OCI-LY1 (cell line): ENCODE measurements at regions not wholly inside any gene's neighbourhood (a gene's known extent, or its start where the extent isn't known, plus 50 kb on each side); places are given as distances from the start of the nearest gene placed in this dataset.

Experiments
- H2AFZ ChIP-seq: fragments of 200-600 bp; sonication (generic), shearing (Covaris generic); 2 replicates; pipeline ENCODE4 v1.6.0; 2014; ENCODE audit warnings: antibody characterized with exemption, mild to moderate bottlenecking, low read length
- H3F3A ChIP-seq: fragments of 200-600 bp; sonication (generic), shearing (Covaris generic); 2 replicates; pipeline ENCODE4 v1.6.0; 2014; ENCODE audit warnings: mild to moderate bottlenecking, antibody characterized with exemption, low read length, moderate library complexity; ENCODE audit not compliant: insufficient read depth
- H3K27ac ChIP-seq: fragments of 200-600 bp; sonication (generic); 2 replicates; pipeline ENCODE4 v1.5.1; 2014; ENCODE audit warnings: low read length, mixed run types, mild to moderate bottlenecking, low read depth; ENCODE audit not compliant: poor library complexity, severe bottlenecking
- H3K27me3 ChIP-seq: fragments of 200-600 bp; sonication (generic); 2 replicates; pipeline ENCODE4 v1.6.0; 2014; ENCODE audit warnings: antibody characterized with exemption, mild to moderate bottlenecking, low read length, moderate library complexity; ENCODE audit not compliant: insufficient read depth
- H3K36me3 ChIP-seq: fragments of 200-600 bp; sonication (generic); 2 replicates; pipeline ENCODE4 v1.6.1; 2014; ENCODE audit warnings: mild to moderate bottlenecking, antibody characterized with exemption, low read length, moderate library complexity, mixed read lengths; ENCODE audit not compliant: insufficient read depth
- H3K4me1 ChIP-seq: fragments of 200-600 bp; sonication (generic); 2 replicates; pipeline ENCODE4 v1.5.1; 2014; ENCODE audit warnings: mild to moderate bottlenecking, low read length, moderate library complexity; ENCODE audit not compliant: insufficient read depth, severe bottlenecking
- H3K4me2 ChIP-seq: fragments of 200-600 bp; sonication (generic), shearing (Covaris generic); 2 replicates; pipeline ENCODE4 v1.6.1; 2014; ENCODE audit warnings: low read length
- H3K4me3 ChIP-seq: fragments of 200-600 bp; sonication (generic); 2 replicates; pipeline ENCODE4 v1.5.1; 2014; ENCODE audit warnings: low read length, low read depth, mild to moderate bottlenecking, mixed read lengths; ENCODE audit not compliant: poor library complexity, severe bottlenecking
- H3K79me2 ChIP-seq: fragments of 200-600 bp; shearing (Covaris generic); 2 replicates; pipeline ENCODE4 v1.6.1; 2016; ENCODE audit warnings: mixed run types, low read length, mixed read lengths; ENCODE audit not compliant: insufficient read depth
- H3K9ac ChIP-seq: fragments of 200-600 bp; sonication (generic), shearing (Covaris generic); 2 replicates; pipeline ENCODE4 v1.6.1; 2014; ENCODE audit warnings: mild to moderate bottlenecking, low read length, mixed read lengths
- H3K9me2 ChIP-seq: fragments of 200-600 bp; sonication (generic), shearing (Covaris generic); 2 replicates; pipeline ENCODE4 v1.6.1; 2014; ENCODE audit warnings: low read depth, mild to moderate bottlenecking, low read length, mixed read lengths
- H3K9me3 ChIP-seq: fragments of 200-600 bp; shearing (Covaris generic); 2 replicates; pipeline ENCODE4 v1.6.1; 2014; ENCODE audit warnings: low read length, mixed read lengths
- H4K20me1 ChIP-seq: fragments of 200-600 bp; sonication (generic), shearing (Covaris generic); 2 replicates; pipeline ENCODE4 v1.6.0; 2016; ENCODE audit warnings: mild to moderate bottlenecking, low read length; ENCODE audit not compliant: insufficient read depth
- EZH2 ChIP-seq: fragments of 200-600 bp; sonication (generic), shearing (Covaris generic); IDR thresholded peaks from 2 replicates; pipeline ENCODE4 v1.8.0; 2017; ENCODE audit warnings: borderline replicate concordance, mixed run types, mild to moderate bottlenecking, antibody characterized with exemption, low read length, moderate library complexity, mixed read lengths
- TF ChIP-seq, protein P1 (sequence below): fragments of 200-600 bp; sonication (generic), shearing (Covaris generic); IDR thresholded peaks from 2 replicates; pipeline ENCODE4 v1.5.1; 2017; ENCODE audit warnings: mild to moderate bottlenecking, antibody characterized with exemption, low read length, moderate library complexity, mixed read lengths

DNA sequence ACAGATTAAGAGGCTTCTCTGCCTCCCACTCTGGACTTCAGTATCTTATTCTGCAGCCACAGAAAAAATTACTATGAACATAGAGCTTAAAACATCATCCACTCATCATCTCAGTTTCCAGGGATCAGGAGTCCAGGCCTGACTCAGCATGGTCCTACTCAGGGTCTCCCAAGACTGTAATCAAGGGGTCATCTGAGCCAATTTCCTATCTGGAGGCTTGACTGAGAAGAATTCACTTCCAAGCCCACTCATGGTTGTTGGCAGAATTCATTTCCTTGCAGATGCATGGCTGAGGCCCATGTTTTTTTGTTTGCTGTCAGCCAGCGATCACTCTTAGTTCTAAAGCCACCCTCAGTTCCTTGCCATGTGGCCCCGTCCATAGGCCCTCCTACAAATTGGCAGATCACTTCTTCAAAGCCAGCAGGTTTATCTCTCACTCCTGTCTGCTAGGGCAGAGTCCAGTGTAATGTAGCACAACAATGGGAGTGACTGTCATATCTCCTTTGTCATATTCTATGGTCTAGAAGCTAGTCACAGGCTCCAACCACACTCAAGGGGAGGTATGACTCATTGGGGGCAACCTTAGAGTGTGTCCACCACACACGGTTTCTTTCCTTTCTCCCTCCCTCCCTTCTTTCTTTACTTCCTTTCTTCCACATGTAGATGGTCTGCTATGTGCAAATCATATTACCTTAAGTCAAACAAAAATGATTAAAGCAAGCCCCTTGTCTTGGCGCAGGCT, 251.6 kb downstream of the QDPR start:
- no peak for TF ChIP-seq EZH2
- TF ChIP-seq, protein P1, sequence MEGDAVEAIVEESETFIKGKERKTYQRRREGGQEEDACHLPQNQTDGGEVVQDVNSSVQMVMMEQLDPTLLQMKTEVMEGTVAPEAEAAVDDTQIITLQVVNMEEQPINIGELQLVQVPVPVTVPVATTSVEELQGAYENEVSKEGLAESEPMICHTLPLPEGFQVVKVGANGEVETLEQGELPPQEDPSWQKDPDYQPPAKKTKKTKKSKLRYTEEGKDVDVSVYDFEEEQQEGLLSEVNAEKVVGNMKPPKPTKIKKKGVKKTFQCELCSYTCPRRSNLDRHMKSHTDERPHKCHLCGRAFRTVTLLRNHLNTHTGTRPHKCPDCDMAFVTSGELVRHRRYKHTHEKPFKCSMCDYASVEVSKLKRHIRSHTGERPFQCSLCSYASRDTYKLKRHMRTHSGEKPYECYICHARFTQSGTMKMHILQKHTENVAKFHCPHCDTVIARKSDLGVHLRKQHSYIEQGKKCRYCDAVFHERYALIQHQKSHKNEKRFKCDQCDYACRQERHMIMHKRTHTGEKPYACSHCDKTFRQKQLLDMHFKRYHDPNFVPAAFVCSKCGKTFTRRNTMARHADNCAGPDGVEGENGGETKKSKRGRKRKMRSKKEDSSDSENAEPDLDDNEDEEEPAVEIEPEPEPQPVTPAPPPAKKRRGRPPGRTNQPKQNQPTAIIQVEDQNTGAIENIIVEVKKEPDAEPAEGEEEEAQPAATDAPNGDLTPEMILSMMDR = no peak
- H3F3A ChIP-seq = no peaks in the 10 kb centered on the region

DNA sequence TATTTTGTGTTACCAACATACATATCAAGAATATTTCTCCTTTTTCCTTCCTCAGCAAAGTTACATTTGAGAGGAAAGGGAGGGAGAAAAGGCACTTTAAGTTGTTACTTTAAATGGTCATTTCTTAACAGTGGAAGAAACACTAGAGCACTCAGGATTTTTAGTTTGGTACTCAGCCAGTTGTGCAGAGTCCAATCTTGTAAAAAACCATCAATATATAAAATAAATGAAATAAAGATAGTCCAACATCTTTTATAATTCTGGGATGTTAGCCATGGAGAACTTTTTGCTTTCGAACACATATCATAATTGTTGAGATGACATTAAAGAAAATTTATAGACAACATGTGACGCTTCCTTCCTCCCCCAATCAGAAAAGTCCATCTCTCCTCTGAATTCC, 253.8 kb downstream of the QDPR start:
- H3K27me3 ChIP-seq = no peaks in the 10 kb centered on the region
- no peak overlapping the region for H2AFZ ChIP-seq
- H3F3A ChIP-seq = no peaks in the 10 kb centered on the region

More for the DNA sequence above, 251.6 kb downstream of the QDPR start:
- Histone ChIP-seq H3K9me3 (no peaks in the 10 kb centered on the region), H3K4me2 (no peak overlapping the region), H3K4me1 (no peaks in the 10 kb centered on the region), H3K79me2 (no peaks in the 10 kb centered on the region), H3K4me3 (no peak overlapping the region), H4K20me1 (no peaks in the 10 kb centered on the region), H3K27ac (no peak overlapping the region), H3K9me2 (no peaks in the 10 kb centered on the region), H3K36me3 (no peaks in the 10 kb centered on the region), H3K27me3 (no peaks in the 10 kb centered on the region), H3K9ac (no peak overlapping the region), H2AFZ (no peak overlapping the region)

GRCh38 chr4:17252131-17252530, 259.8 kb downstream of the QDPR start:
- Histone ChIP-seq H3K79me2 (no peaks in the 10 kb centered on the region), H3K4me2 (no peak overlapping the region), H2AFZ (no peak overlapping the region), H3K27ac (no peak overlapping the region), H3F3A (no peaks in the 10 kb centered on the region), H3K9me3 (no peaks in the 10 kb centered on the region), H3K9ac (no peak overlapping the region), H4K20me1 (no peaks in the 10 kb centered on the region), H3K4me3 (no peak overlapping the region), H3K4me1 (no peaks in the 10 kb centered on the region), H3K36me3 (no peaks in the 10 kb centered on the region), H3K9me2 (no peaks in the 10 kb centered on the region), H3K27me3 (no peaks in the 10 kb centered on the region)
- TF ChIP-seq, protein P1 = no peak
- TF ChIP-seq EZH2 = no peak

More for the DNA sequence above, 253.8 kb downstream of the QDPR start:
- no peak overlapping the region for H3K4me2 ChIP-seq
- no peak overlapping the region for H3K4me3 ChIP-seq
- no peaks in the 10 kb centered on the region for H3K9me3 ChIP-seq
- H3K27ac ChIP-seq = no peak overlapping the region
- no peak for TF ChIP-seq EZH2
- H3K9me2 ChIP-seq = no peaks in the 10 kb centered on the region
- no peak overlapping the region for H3K9ac ChIP-seq
- no peaks in the 10 kb centered on the region for H3K79me2 ChIP-seq
- no peaks in the 10 kb centered on the region for H3K4me1 ChIP-seq
- H3K36me3 ChIP-seq = no peaks in the 10 kb centered on the region
- H4K20me1 ChIP-seq = no peaks in the 10 kb centered on the region

DNA sequence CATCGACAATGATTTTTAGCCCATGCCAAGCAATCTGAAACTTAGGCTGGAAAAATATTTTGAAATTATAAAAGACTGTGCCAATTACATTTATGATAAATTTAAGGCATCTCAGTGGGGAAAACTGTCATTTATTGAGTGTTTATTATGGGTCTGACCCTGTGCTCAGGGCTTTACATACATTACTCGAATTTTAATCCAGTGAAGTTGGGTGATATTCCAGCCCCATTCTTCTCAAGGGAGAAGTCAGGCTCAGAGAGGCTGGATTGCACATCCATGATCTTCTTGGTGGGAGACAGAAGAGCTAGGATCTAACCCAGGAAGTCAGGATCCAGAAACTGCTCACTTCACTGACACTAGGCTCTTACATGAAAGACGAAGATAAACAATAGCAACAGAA, 260.8 kb downstream of the QDPR start:
- H3K9ac ChIP-seq = no peak overlapping the region
- no peaks in the 10 kb centered on the region for H3F3A ChIP-seq
- no peak overlapping the region for H3K4me2 ChIP-seq
- no peaks in the 10 kb centered on the region for H3K9me2 ChIP-seq
- H3K79me2 ChIP-seq = no peaks in the 10 kb centered on the region
- no peak overlapping the region for H2AFZ ChIP-seq
- TF ChIP-seq, protein P1 = no peak
- no peak for TF ChIP-seq EZH2
- H3K27me3 ChIP-seq = no peaks in the 10 kb centered on the region
- no peak overlapping the region for H3K27ac ChIP-seq
- H3K36me3 ChIP-seq = no peaks in the 10 kb centered on the region
- no peaks in the 10 kb centered on the region for H3K4me1 ChIP-seq
- H3K9me3 ChIP-seq = no peaks in the 10 kb centered on the region
- no peak overlapping the region for H3K4me3 ChIP-seq
- no peaks in the 10 kb centered on the region for H4K20me1 ChIP-seq
